ENCODE measurements at regions not wholly inside any gene's neighbourhood (a gene's known extent, or its start where the extent isn't known, plus 50 kb on each side); places are given as distances from the start of the nearest gene placed in this dataset.

GRCh38 chr18:23365602-23366001 lies 87.5 kb upstream of the RIOK3 start:
- TF ChIP-seq, protein P1, sequence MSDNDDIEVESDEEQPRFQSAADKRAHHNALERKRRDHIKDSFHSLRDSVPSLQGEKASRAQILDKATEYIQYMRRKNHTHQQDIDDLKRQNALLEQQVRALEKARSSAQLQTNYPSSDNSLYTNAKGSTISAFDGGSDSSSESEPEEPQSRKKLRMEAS (IDR thresholded peaks at IDR 0.05) = no peak
- TF ChIP-seq, protein P2, sequence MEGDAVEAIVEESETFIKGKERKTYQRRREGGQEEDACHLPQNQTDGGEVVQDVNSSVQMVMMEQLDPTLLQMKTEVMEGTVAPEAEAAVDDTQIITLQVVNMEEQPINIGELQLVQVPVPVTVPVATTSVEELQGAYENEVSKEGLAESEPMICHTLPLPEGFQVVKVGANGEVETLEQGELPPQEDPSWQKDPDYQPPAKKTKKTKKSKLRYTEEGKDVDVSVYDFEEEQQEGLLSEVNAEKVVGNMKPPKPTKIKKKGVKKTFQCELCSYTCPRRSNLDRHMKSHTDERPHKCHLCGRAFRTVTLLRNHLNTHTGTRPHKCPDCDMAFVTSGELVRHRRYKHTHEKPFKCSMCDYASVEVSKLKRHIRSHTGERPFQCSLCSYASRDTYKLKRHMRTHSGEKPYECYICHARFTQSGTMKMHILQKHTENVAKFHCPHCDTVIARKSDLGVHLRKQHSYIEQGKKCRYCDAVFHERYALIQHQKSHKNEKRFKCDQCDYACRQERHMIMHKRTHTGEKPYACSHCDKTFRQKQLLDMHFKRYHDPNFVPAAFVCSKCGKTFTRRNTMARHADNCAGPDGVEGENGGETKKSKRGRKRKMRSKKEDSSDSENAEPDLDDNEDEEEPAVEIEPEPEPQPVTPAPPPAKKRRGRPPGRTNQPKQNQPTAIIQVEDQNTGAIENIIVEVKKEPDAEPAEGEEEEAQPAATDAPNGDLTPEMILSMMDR (IDR thresholded peaks at IDR 0.05) = no peak
- no peak for TF ChIP-seq EHMT2 (IDR thresholded peaks at IDR 0.05; ENCODE audit: low read depth)
- no peak for TF ChIP-seq POLR2AphosphoS2 (conservative IDR thresholded peaks at IDR 0.05; ENCODE audit: low read length)
- TF ChIP-seq, protein P3, sequence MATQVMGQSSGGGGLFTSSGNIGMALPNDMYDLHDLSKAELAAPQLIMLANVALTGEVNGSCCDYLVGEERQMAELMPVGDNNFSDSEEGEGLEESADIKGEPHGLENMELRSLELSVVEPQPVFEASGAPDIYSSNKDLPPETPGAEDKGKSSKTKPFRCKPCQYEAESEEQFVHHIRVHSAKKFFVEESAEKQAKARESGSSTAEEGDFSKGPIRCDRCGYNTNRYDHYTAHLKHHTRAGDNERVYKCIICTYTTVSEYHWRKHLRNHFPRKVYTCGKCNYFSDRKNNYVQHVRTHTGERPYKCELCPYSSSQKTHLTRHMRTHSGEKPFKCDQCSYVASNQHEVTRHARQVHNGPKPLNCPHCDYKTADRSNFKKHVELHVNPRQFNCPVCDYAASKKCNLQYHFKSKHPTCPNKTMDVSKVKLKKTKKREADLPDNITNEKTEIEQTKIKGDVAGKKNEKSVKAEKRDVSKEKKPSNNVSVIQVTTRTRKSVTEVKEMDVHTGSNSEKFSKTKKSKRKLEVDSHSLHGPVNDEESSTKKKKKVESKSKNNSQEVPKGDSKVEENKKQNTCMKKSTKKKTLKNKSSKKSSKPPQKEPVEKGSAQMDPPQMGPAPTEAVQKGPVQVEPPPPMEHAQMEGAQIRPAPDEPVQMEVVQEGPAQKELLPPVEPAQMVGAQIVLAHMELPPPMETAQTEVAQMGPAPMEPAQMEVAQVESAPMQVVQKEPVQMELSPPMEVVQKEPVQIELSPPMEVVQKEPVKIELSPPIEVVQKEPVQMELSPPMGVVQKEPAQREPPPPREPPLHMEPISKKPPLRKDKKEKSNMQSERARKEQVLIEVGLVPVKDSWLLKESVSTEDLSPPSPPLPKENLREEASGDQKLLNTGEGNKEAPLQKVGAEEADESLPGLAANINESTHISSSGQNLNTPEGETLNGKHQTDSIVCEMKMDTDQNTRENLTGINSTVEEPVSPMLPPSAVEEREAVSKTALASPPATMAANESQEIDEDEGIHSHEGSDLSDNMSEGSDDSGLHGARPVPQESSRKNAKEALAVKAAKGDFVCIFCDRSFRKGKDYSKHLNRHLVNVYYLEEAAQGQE (IDR thresholded peaks at IDR 0.05) = no peak

All from A549 (cell line).